B cell (primary cell): ENCODE measurements at regions not wholly inside any gene's neighbourhood (a gene's known extent, or its start where the extent isn't known, plus 50 kb on each side); places are given as distances from the start of the nearest gene placed in this dataset.
A peak's percentile ranks its signal among the peaks of the same experiment; 100 is the strongest.

Experiments used
- ATAC-seq: fragments of 200-7000 bp; cut with Tn5 transposase; one replicate; pipeline ENCODE4 v1.10.0; 2021; ENCODE audit warnings: low read depth, mild to moderate bottlenecking, moderate number of reproducible peaks, moderate library complexity
- CTCF ChIA-PET: fragments of 350-600 bp; sonication (Branson Sonifier 250); formaldehyde crosslinking; loops from one replicate; lab custom pipeline; 2021; ENCODE audit warnings: antibody characterized with exemption, inconsistent platforms; lab: Charles Lee
- POLR2A ChIA-PET: fragments of 350-600 bp; sonication (Branson Sonifier 250); formaldehyde crosslinking; loops from one replicate; lab custom pipeline; 2021; ENCODE audit warnings: antibody characterized with exemption; lab: Charles Lee
- DNase-seq: peaks from one replicate; pipeline ENCODE4 v3.0.0; 2013
- H2AFZ ChIP-seq: 2 replicates; pipeline ENCODE4 v1.6.1; 2012; ENCODE audit warnings: mild to moderate bottlenecking, low read depth, low read length; ENCODE audit not compliant: insufficient read depth, poor library complexity, severe bottlenecking
- H3K27ac ChIP-seq, 2 donors: 1 replicate in 1 of 2; 2 replicates in 1 of 2; pipeline ENCODE4 v1.5.1; 2012 to 2013; ENCODE audit warnings: low read length in 2 of 2, mild to moderate bottlenecking in 2 of 2, moderate library complexity in 1 of 2
- H3K27me3 ChIP-seq, 4 experiments: fragments of 200-600 bp in 1 of 4; sonication (generic) in 1 of 4; replicated peaks in 1 of 4; 1 replicate in 2 of 4; 2 replicates in 2 of 4; pipeline versions ENCODE4 v1.6.1 to v1.7.0; 2013 to 2016; ENCODE audit warnings: low read length in 3 of 4, mild to moderate bottlenecking in 2 of 4, mixed read lengths in 1 of 4, moderate library complexity in 1 of 4; ENCODE audit not compliant: insufficient read depth in 4 of 4, control insufficient read depth in 3 of 4; ENCODE audit errors: control extremely low read depth in 1 of 4
- H3K36me3 ChIP-seq, 2 experiments: replicated peaks in 1 of 2; 1 replicate in 1 of 2; 2 replicates in 1 of 2; pipeline versions ENCODE4 v1.6.1 to v1.7.1; 2013; ENCODE audit warnings: low read length in 1 of 2; ENCODE audit not compliant: insufficient read depth in 2 of 2, control insufficient read depth in 1 of 2; ENCODE audit errors: control extremely low read depth in 1 of 2, extremely low read depth in 1 of 2
- H3K4me1 ChIP-seq, 2 donors: fragments of 200-600 bp in 1 of 2; sonication (generic) in 1 of 2; 1 replicate in 1 of 2; 2 replicates in 1 of 2; pipeline versions ENCODE4 v1.5.1 to v1.6.1; 2013 to 2017; ENCODE audit warnings: low read length in 2 of 2; ENCODE audit not compliant: control insufficient read depth in 2 of 2, insufficient read depth in 2 of 2
- H3K4me2 ChIP-seq: replicated peaks from 2 replicates; pipeline ENCODE3; 2012; ENCODE audit warnings: mild to moderate bottlenecking, low read depth, low read length; ENCODE audit not compliant: poor library complexity, severe bottlenecking
- H3K4me3 ChIP-seq, 5 experiments: fragments of 200-600 bp in 1 of 5; sonication (generic) in 1 of 5; 1 replicate in 3 of 5; 2 replicates in 2 of 5; pipeline versions ENCODE4 v1.5.1 to v1.7.0; 2011 to 2016; ENCODE audit warnings: low read length in 4 of 5, mild to moderate bottlenecking in 4 of 5, low read depth in 2 of 5, control low read depth in 1 of 5, moderate library complexity in 1 of 5; ENCODE audit not compliant: insufficient read depth in 1 of 5; ENCODE audit errors: control extremely low read depth in 1 of 5, extremely low read depth in 1 of 5
- H3K79me2 ChIP-seq: fragments of 200-600 bp; sonication (generic); one replicate; pipeline ENCODE4 v1.6.0; 2016; ENCODE audit warnings: low read length; ENCODE audit not compliant: control insufficient read depth, insufficient read depth
- H3K9ac ChIP-seq: fragments of 200-600 bp; sonication (generic); 2 replicates; pipeline ENCODE4 v1.6.1; 2017; ENCODE audit warnings: mild to moderate bottlenecking, low read length, moderate library complexity
- H3K9me3 ChIP-seq, 3 donors: one replicate each; pipeline versions ENCODE4 v1.6.1 to v1.7.1; 2013; ENCODE audit warnings: low read length in 2 of 3; ENCODE audit not compliant: control insufficient read depth in 2 of 3, insufficient read depth in 1 of 3; ENCODE audit errors: control extremely low read depth in 1 of 3
- H4K20me1 ChIP-seq: 2 replicates; pipeline ENCODE4 v1.6.0; 2012; ENCODE audit warnings: mild to moderate bottlenecking, low read length; ENCODE audit not compliant: insufficient read depth, control insufficient read depth, poor library complexity, severe bottlenecking
- H3K27ac Mint-ChIP-seq: one replicate; pipeline ENCODE4 v1.8.0; 2021; ENCODE audit warnings: mixed read lengths
- H3K27me3 Mint-ChIP-seq: one replicate; pipeline ENCODE4 v1.8.0; 2021; ENCODE audit warnings: mixed read lengths
- H3K4me1 Mint-ChIP-seq: one replicate; pipeline ENCODE4 v1.8.0; 2021; ENCODE audit warnings: mixed read lengths
- H3K4me3 Mint-ChIP-seq: one replicate; pipeline ENCODE4 v1.8.0; 2021; ENCODE audit warnings: mixed read lengths
- H3K9me3 Mint-ChIP-seq: one replicate; pipeline ENCODE4 v1.8.0; 2022; ENCODE audit warnings: mixed read lengths; ENCODE audit not compliant: insufficient read depth
- CTCF ChIP-seq: fragments of 200-600 bp; IDR thresholded peaks from one replicate; pipeline ENCODE4 v1.8.0; 2022; ENCODE audit warnings: antibody characterized with exemption, mild to moderate bottlenecking
- EZH2 ChIP-seq: IDR thresholded peaks from 2 replicates; pipeline ENCODE4 v1.6.1; 2012; ENCODE audit warnings: borderline replicate concordance, low read depth, mild to moderate bottlenecking, moderate library complexity, low read length; ENCODE audit not compliant: insufficient read depth, poor library complexity, severe bottlenecking
- WGBS: methylation state at CpG from one replicate; pipeline ENCODE4 v1.1.5; 2013; ENCODE audit warnings: missing lambda C conversion rate; ENCODE audit not compliant: insufficient coverage; 5-methylcytosine and 5-hydroxymethylcytosine counted together
- intact Hi-C: fragments of 100-400 bp; cut with micrococcal nuclease; formaldehyde crosslinking; loops from one replicate; pipeline ENCODE4 v1.10.0; 2022

DNA sequence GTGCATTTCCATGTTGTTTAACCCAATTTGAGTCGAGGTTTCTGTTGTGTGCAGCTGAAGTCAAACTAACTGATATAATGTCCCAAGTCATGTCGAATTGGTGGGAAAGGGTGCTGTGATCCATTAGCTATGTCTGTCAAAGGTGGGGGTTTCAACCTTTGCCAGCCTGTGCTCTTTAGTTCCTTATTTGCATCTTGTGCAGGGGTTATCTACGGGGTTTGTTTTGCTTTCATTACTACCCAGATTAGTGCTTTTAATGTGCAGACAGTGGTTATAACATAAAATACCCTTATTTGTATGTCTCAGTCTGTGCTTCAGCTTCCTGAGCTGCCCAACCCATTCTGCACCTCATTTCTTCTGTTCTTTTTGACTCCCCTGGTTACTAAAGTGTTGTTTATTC is 271.9 kb upstream of the CXCR4 start:
- 73% methylated on average over 2 of the region's 3 CpGs for WGBS
- TF ChIP-seq CTCF (no peak), EZH2 (no peak)
- H3K27ac Mint-ChIP-seq: peak overlapping the region; percentile 93
- peak overlapping the region; percentile 65 for H3K9ac ChIP-seq
- DNase-seq (peak; percentile 79), ATAC-seq (peak; percentile 84)
- H3K79me2 ChIP-seq: no peaks in the 10 kb centered on the region
- no peaks in the 10 kb centered on the region for H3K9me3 Mint-ChIP-seq
- CTCF ChIA-PET: interaction anchor here (0.6 to 15.8 kb wide), 7 partner anchors 14 to 593 kb away, joined by 3 to 453 read pairs (median 4); no protein-coding TSS in a partner anchor
- no peaks in the 10 kb centered on the region for H3K27me3 ChIP-seq
- H3K4me1 ChIP-seq: peaks cover 28 to 44% of the 10 kb centered on the region in 2 donors
- H3K36me3 ChIP-seq: no peaks in the 10 kb centered on the region
- H4K20me1 ChIP-seq: no peaks in the 10 kb centered on the region
- H3K27ac ChIP-seq: peak overlapping the region; percentile 71 to 92
- peak overlapping the region; percentile 74 for H3K4me2 ChIP-seq
- H2AFZ ChIP-seq: peak overlapping the region; percentile 75
- POLR2A ChIA-PET: interaction anchor here (1.8 kb wide), 1 partner anchor 271 kb away, joined by 6 read pairs; no protein-coding TSS in a partner anchor
- H3K4me3 ChIP-seq: peak overlapping the region in 4 of 5 experiments; percentile 15 to 58 (median 35)
- H3K27me3 Mint-ChIP-seq: no peaks in the 10 kb centered on the region
- peaks cover 54% of the 10 kb centered on the region for H3K4me1 Mint-ChIP-seq
- H3K9me3 ChIP-seq: no peaks in the 10 kb centered on the region
- intact Hi-C loops: no loop called here
- H3K4me3 Mint-ChIP-seq: peak overlapping the region; percentile 84

DNA sequence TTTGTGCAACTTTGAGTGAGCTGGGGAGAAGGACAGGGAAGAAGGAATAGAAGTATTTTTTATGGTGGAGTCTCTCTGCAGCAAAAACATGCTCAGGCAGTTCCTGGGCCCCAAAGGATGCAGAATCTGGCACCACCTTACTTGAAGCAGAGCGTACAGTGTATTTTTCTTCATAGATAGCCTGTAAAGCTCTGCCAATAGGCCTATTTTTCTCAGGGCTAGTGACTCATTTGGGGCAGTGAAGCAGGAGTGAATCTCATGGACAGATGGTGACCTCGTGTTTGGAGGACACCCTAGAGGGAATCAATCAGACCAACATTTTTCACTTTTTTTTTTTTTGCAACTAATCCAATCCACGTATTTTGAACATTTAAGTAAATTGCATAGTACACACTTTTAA is 268.1 kb upstream of the CXCR4 start:
- Histone ChIP-seq H4K20me1 (no peaks in the 10 kb centered on the region), H3K4me3 (no peak overlapping the region), H3K36me3 (no peaks in the 10 kb centered on the region), H2AFZ (no peak overlapping the region), H3K27ac (no peak overlapping the region), H3K4me2 (no peak overlapping the region), H3K9me3 (no peaks in the 10 kb centered on the region), H3K27me3 (no peaks in the 10 kb centered on the region), H3K9ac (no peak overlapping the region), H3K79me2 (no peaks in the 10 kb centered on the region), H3K4me1 (peaks cover 43 to 55% of the 10 kb centered on the region in 2 donors)
- TF ChIP-seq CTCF (no peak), EZH2 (no peak)
- Mint-ChIP-seq H3K27ac (no peak overlapping the region), H3K4me1 (peaks cover 67% of the 10 kb centered on the region), H3K9me3 (no peaks in the 10 kb centered on the region), H3K27me3 (no peaks in the 10 kb centered on the region), H3K4me3 (no peak overlapping the region)
- ATAC-seq (no peak), DNase-seq (no peak)
- WGBS: 100% methylated on average over 3 of the region's 3 CpGs
- intact Hi-C loops: no loop called here
- ChIA-PET POLR2A (interaction anchor here (1.3 kb wide), 1 partner anchor 268 kb away, joined by 7 read pairs; no protein-coding TSS in a partner anchor), CTCF (interaction anchor here (0.8 to 15.8 kb wide), 11 partner anchors 9 to 469 kb away, joined by 3 to 453 read pairs (median 22); no protein-coding TSS in a partner anchor)
